ENCODE measurements at regions not wholly inside any gene's neighbourhood (a gene's known extent, or its start where the extent isn't known, plus 50 kb on each side); places are given as distances from the start of the nearest gene placed in this dataset.

DNA sequence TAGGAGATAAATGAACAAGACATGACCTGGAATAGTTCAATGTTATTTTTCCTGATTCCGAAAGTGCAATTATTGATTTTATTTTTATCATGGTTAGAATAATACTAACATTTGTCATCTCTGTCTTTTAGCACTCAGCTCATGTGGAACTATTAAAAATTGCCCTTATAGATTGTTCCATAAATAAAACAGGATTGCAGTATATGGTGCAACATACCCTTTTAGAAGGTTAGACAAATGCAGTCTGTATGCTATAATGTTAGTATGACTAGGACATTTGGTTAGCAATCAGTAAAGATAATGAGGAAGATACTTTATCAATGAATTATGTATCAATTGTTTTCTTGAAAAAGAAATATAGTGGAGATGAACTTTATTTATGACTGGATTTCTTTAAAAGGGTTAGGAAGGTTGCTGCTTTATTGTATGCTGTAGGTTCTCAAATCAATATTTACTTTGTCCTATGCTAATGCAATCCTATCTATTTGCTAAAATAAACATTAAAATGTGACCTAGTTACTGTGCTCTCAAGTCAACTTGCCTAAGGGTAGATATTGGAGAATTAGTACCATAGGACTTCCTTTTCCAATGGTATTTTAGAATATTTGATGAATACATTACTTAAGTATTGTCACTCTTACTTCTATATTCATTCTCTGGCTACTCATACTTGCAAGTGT lies 348.9 kb upstream of the ISL1 start:
- no peak for DNase-seq (ENCODE audit: low read depth in 3 of 3)

GRCh38 chr5:51039424-51040329 lies 343.6 kb upstream of the ISL1 start:
- no peak for DNase-seq (ENCODE audit: low read depth in 3 of 3)

- no peak for DNase-seq (ENCODE audit: low read depth in 3 of 3)
Measured at GRCh38 chr5:51043745-51044144, 339.5 kb upstream of the ISL1 start.

- no peak for DNase-seq (ENCODE audit: low read depth in 3 of 3)
Measured at GRCh38 chr5:51047369-51047768, 335.9 kb upstream of the ISL1 start.

DNA sequence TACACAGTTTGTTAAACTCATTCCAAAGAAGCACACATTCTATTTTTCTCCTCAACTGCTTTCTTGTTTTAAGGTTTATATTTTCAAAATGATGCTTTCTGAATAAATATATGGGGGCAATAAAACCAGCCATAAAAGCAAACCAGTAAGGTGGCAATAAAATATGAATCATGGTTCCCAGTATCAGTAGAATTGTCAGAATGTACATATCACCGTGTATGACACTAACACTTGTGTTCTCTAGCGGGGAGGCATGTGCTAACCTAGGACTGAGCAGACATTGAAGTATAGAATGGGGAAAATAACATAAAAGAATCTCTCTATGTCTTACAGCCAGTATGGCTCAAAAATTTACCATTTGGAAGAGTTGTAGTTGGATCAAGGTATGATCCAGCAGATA lies 329.9 kb upstream of the ISL1 start:
- no peak for DNase-seq (ENCODE audit: low read depth in 3 of 3)

DNA sequence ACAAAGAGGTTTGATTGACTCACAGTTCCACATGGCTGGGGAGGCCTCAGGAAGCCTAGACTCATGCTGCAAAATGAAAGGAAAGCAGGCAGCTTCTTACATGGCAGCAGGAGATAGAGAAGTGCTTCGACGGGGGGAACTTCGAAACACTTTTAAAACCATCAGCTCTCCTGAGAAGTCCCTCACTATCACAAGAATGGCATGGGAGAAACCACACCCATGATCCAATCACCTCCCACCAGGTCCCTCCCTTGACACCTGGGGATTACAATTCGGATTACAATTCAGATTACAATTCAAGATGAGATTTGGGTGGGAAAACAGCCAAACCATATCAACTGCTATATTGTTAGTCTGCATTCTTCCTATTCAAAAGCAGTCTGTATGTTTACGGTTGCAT lies 322.3 kb upstream of the ISL1 start:
- DNase-seq (ENCODE audit: low read depth in 3 of 3), result no peak

GRCh38 chr5:51072937-51073336 lies 310.3 kb upstream of the ISL1 start:
- DNase-seq (ENCODE audit: low read depth in 3 of 3), result no peak

- DNase-seq (ENCODE audit: low read depth in 3 of 3), result no peak
Measured at GRCh38 chr5:51082741-51083140, 300.5 kb upstream of the ISL1 start.

- no peak for DNase-seq (ENCODE audit: low read depth in 3 of 3)
Measured at GRCh38 chr5:51091816-51092215, 291.4 kb upstream of the ISL1 start.

DNA sequence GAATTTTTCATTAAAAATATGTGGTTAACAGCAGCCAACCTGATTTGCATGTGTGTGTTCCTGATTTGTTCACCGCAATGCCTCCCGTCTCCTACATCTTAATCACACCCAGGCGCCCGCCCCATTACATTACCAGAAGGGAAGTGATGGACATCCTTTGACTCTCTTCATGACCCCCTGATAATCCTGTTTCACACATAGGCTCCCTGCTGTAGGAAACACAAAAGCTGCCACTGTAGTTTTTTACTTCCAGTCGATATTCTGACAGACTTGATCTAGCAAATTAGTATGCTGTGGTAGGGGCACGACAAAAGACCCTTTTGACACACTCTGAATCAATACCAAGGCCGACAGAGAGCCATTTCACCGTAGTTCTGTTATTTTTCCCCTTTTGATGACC lies 287.8 kb upstream of the ISL1 start:
- no peak for DNase-seq (ENCODE audit: low read depth in 3 of 3)

DNA sequence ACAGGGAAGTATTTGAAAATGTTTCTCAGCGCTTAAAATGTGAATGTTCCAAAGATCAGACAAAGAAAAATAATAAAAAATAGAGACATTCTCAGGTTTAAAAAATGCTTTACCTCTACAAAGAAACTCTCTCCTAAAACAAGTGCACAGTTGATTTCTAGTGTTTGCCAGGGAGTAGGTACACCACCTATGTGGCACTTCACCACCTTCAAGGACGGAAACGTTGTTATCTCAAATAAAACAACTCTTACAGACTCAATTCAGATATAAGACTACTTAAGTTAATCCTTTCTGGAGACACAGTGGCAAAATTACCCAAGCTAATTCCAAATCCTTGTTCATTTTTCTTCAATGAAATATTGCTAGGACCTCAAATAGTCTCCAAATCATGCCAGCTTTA lies 286.4 kb upstream of the ISL1 start:
- no peak for DNase-seq (ENCODE audit: low read depth in 3 of 3)

GRCh38 chr5:51099173-51099853 lies 283.9 kb upstream of the ISL1 start:
- DNase-seq (ENCODE audit: low read depth in 3 of 3), result no peak

DNA sequence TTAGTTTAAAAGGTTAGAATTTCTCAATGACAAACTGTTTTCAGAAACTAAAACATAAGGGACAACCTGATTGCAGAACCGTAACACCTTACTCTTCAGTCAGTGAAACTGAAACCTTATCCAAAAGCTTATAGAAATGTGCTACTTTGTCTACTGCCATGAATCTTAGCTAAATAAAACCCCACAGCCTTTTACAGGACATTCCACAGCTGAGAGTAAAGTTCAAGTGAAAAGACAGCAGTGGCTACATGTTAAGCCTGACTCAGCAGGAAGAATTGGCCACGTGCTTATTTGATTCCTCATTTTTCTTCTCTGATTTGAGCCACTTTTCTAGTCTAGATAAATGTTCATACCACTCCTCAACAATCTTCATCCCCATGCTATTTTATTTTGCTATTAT lies 278.7 kb upstream of the ISL1 start:
- no peak for DNase-seq (ENCODE audit: low read depth in 3 of 3)

GRCh38 chr5:51109786-51110410 lies 273.4 kb upstream of the ISL1 start:
- DNase-seq (ENCODE audit: low read depth in 3 of 3), result no peak

DNA sequence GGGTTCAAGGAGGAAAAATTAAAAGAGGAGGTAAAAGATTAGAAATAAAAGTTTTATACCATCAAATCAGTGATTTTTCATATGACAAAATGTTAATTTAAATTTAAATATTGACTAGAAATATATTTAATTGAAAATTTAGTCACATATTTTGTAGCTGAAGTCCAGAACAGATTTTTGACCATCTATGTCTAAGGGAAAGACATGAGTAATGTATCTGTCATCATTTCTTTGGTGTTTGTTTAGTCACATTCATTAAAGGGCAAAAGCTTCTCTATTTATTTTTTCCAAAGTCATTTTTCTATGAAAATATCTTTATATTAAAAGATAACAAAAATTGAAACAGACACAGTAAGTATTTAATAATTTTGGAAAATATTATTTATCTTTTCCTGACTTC lies 252.0 kb upstream of the ISL1 start:
- no peak for DNase-seq (ENCODE audit: low read depth in 3 of 3)

DNA sequence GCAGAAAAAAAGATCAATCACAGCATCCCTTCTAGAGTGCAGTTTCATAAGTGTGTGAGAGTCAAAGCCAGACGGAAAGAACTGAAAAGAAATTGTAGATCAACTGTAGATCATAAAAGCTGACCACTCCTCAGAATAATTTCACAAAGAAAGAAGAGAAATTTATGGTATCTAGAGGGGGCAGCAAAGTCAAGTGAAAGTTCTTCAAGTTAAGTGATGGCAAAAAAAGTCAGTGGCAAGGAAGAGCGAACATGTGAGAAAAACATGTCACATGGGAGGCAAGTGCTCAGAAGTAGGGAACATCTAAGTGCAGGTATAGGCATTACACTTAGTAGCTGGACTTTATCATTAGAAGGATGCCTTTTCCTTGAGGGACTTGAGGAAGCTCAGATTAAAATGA lies 245.1 kb upstream of the ISL1 start:
- no peak for DNase-seq (ENCODE audit: low read depth in 3 of 3)

GRCh38 chr5:51148437-51148836 lies 234.8 kb upstream of the ISL1 start:
- no peak for DNase-seq (ENCODE audit: low read depth in 3 of 3)

- DNase-seq (ENCODE audit: low read depth in 3 of 3), result no peak
Measured at GRCh38 chr5:51156222-51156621, 227.0 kb upstream of the ISL1 start.

DNA sequence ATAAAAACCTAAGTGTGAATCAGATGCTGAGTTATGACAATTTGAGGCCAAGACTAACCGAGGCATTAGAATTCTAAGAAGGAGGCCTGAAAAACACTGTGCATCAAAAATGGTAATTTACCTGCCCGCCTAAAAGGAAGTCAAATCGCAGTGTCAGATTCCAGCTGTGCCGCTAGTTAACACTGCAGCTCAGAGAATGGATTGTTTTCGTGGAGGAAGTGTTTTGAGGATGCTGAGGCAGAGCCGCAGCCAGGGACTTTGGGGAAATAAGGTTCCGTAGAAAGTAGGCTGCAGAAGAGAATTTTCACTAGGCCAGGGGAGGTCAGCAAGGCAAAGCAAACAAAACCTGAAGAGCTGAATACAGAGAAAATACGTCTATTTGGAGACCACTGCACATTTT lies 226.4 kb upstream of the ISL1 start:
- DNase-seq (ENCODE audit: low read depth in 3 of 3), result no peak

DNA sequence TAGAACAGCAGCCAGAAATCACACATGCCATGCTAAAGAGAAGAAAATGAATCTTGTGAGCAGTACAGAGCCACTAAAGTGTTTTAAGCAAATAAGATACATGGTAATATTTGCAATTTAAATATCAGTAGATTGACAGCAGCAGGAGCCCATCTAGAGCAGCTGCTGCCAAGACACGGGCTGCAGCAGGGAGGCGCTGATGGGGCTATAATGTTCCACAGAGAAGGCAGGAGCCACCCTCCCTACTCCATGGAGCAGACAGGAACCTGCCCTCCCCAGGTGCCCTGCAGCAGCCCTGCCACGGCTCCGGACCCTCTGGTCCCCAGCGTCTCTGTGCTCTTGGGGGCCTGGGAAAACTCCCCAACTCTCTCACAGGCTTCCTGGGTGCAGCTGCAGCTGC lies 224.1 kb upstream of the ISL1 start:
- DNase-seq (ENCODE audit: low read depth in 3 of 3), result no peak

GRCh38 chr5:51159606-51160005 lies 223.6 kb upstream of the ISL1 start:
- no peak for DNase-seq (ENCODE audit: low read depth in 3 of 3)

- DNase-seq (ENCODE audit: low read depth in 3 of 3), result no peak
Measured at GRCh38 chr5:51162245-51162644, 221.0 kb upstream of the ISL1 start.

Measured in stimulated activated CD4-positive, alpha-beta T cell treated with anti-CD3 and anti-CD28 coated beads, TNF-alpha, amount 100 ng/mL, for 24 hours (primary cell).